Naive thymus-derived CD4-positive, alpha-beta T cell (primary cell): ENCODE measurements at regions not wholly inside any gene's neighbourhood (a gene's known extent, or its start where the extent isn't known, plus 50 kb on each side); places are given as distances from the start of the nearest gene placed in this dataset.

Experiments used
- ATAC-seq: fragments of 150-1000 bp; cut with Tn5 transposase; 2 replicates; pipeline ENCODE4 v1.10.0; 2021; ENCODE audit warnings: mild to moderate bottlenecking, moderate library complexity
- CTCF ChIA-PET: fragments of 350-600 bp; sonication (Branson Sonifier 250); formaldehyde crosslinking; loops from one replicate; lab custom pipeline; 2021; ENCODE audit warnings: antibody characterized with exemption; lab: Charles Lee
- POLR2A ChIA-PET: fragments of 350-600 bp; sonication (Branson Sonifier 250); formaldehyde crosslinking; loops from one replicate; lab custom pipeline; 2021; ENCODE audit warnings: antibody characterized with exemption, inconsistent platforms; lab: Charles Lee
- DNase-seq, 9 donors: peaks; one replicate each; pipeline versions ENCODE4 v3.0.0 to v3.0.0-alpha.2; 2020 to 2022; ENCODE audit warnings: mixed read lengths in 1 of 9
- H3K27ac ChIP-seq: one replicate; pipeline ENCODE4 v1.7.0; 2013; ENCODE audit warnings: mild to moderate bottlenecking, low read depth, low read length, moderate library complexity
- H3K27me3 ChIP-seq, 2 donors: one replicate each; pipeline ENCODE4 v1.7.0; 2013; ENCODE audit warnings: low read length in 2 of 2, mild to moderate bottlenecking in 2 of 2, moderate library complexity in 2 of 2; ENCODE audit not compliant: control insufficient read depth in 2 of 2, insufficient read depth in 2 of 2
- H3K36me3 ChIP-seq, 3 experiments: 1 replicate in 2 of 3; 2 replicates in 1 of 3; pipeline ENCODE4 v1.7.0; 2013; ENCODE audit warnings: low read length in 3 of 3, mild to moderate bottlenecking in 3 of 3, moderate library complexity in 1 of 3; ENCODE audit not compliant: insufficient read depth in 3 of 3, control insufficient read depth in 2 of 3
- H3K4me1 ChIP-seq, 2 donors: one replicate each; pipeline ENCODE4 v1.7.0; 2013; ENCODE audit warnings: low read length in 2 of 2, mild to moderate bottlenecking in 2 of 2, moderate library complexity in 1 of 2; ENCODE audit not compliant: control insufficient read depth in 2 of 2, insufficient read depth in 2 of 2
- H3K4me3 ChIP-seq: 2 replicates; pipeline ENCODE4 v1.7.0; 2013; ENCODE audit warnings: mild to moderate bottlenecking, low read length
- H3K9me3 ChIP-seq, 3 experiments: 1 replicate in 2 of 3; 2 replicates in 1 of 3; pipeline ENCODE4 v1.7.0; 2013; ENCODE audit warnings: low read length in 3 of 3; ENCODE audit not compliant: control insufficient read depth in 2 of 3
- H3K27ac Mint-ChIP-seq, 9 donors: one replicate each; pipeline ENCODE4 v1.8.0; 2020 to 2022; ENCODE audit warnings: mixed read lengths in 9 of 9, mild to moderate bottlenecking in 8 of 9, moderate library complexity in 5 of 9, inconsistent platforms in 2 of 9
- H3K27me3 Mint-ChIP-seq, 5 donors: one replicate each; pipeline ENCODE4 v1.8.0; 2021 to 2022; ENCODE audit warnings: mixed read lengths in 5 of 5, mild to moderate bottlenecking in 1 of 5
- H3K36me3 Mint-ChIP-seq, 5 donors: one replicate each; pipeline ENCODE4 v1.8.0; 2020 to 2022; ENCODE audit warnings: mixed read lengths in 5 of 5, mild to moderate bottlenecking in 3 of 5, inconsistent platforms in 1 of 5
- H3K4me1 Mint-ChIP-seq, 7 donors: one replicate each; pipeline ENCODE4 v1.8.0; 2020 to 2022; ENCODE audit warnings: mixed read lengths in 7 of 7, mild to moderate bottlenecking in 3 of 7, inconsistent platforms in 1 of 7
- H3K4me3 Mint-ChIP-seq, 10 donors: one replicate each; pipeline ENCODE4 v1.8.0; 2020 to 2022; ENCODE audit warnings: mild to moderate bottlenecking in 10 of 10, mixed read lengths in 10 of 10, moderate library complexity in 6 of 10, inconsistent platforms in 2 of 10
- H3K9me3 Mint-ChIP-seq, 11 donors: one replicate each; pipeline ENCODE4 v1.8.0; 2020 to 2022; ENCODE audit warnings: mixed read lengths in 11 of 11, mild to moderate bottlenecking in 4 of 11, inconsistent platforms in 1 of 11, moderate library complexity in 1 of 11
- intact Hi-C, 2 donors: fragments of 100-400 bp; cut with micrococcal nuclease; formaldehyde crosslinking; loops; one replicate each; pipeline ENCODE4 v1.15.1; 2023

GRCh38 chr1:219837274-219837993, 90.9 kb downstream of the SLC30A10 start:
- ChIA-PET CTCF (interaction anchor here (0.7 kb wide), 1 partner anchor 12 kb away, joined by 3 read pairs; no protein-coding TSS in a partner anchor), POLR2A (no interaction called here)
- Mint-ChIP-seq H3K4me1 (no peaks in the 10 kb centered on the region), H3K27ac (no peak overlapping the region), H3K4me3 (no peak overlapping the region), H3K9me3 (peaks cover 0 to 4% (median 0%) of the 10 kb centered on the region in 11 donors), H3K36me3 (peaks cover 0 to 3% (median 0%) of the 10 kb centered on the region in 5 donors), H3K27me3 (peaks cover 0 to 34% (median 15%) of the 10 kb centered on the region in 5 donors)
- ATAC-seq (no peak), DNase-seq (no peak)
- H3K9me3 ChIP-seq = no peaks in the 10 kb centered on the region
- H3K4me1 ChIP-seq = no peaks in the 10 kb centered on the region
- H3K27me3 ChIP-seq = no peaks in the 10 kb centered on the region
- no peaks in the 10 kb centered on the region for H3K36me3 ChIP-seq
- intact Hi-C loops = loop anchor here in 1 of 2 donors (5.0 kb wide), 1 partner anchor 895 kb away; no protein-coding TSS in a partner anchor
- H3K4me3 ChIP-seq = no peak overlapping the region
- H3K27ac ChIP-seq = no peak overlapping the region

- Histone ChIP-seq H3K4me3 (no peak overlapping the region), H3K4me1 (no peaks in the 10 kb centered on the region), H3K36me3 (no peaks in the 10 kb centered on the region), H3K27ac (no peak overlapping the region), H3K27me3 (no peaks in the 10 kb centered on the region), H3K9me3 (no peaks in the 10 kb centered on the region)
- no peaks in the 10 kb centered on the region for H3K4me1 Mint-ChIP-seq
- no peak overlapping the region for H3K4me3 Mint-ChIP-seq
- DNase-seq (no peak), ATAC-seq (no peak)
- no peak overlapping the region for H3K27ac Mint-ChIP-seq
- H3K9me3 Mint-ChIP-seq = peaks cover 0 to 6% (median 2%) of the 10 kb centered on the region in 11 donors
- peaks cover 0 to 36% (median 19%) of the 10 kb centered on the region in 5 donors for H3K27me3 Mint-ChIP-seq
- intact Hi-C loops = no loop called here
- H3K36me3 Mint-ChIP-seq = peaks cover 0 to 3% (median 0%) of the 10 kb centered on the region in 5 donors
- POLR2A ChIA-PET = no interaction called here
- CTCF ChIA-PET = no interaction called here
These were observed 93.9 kb downstream of the SLC30A10 start for GRCh38 chr1:219834314-219834917.

- Mint-ChIP-seq H3K27me3 (peaks cover 0 to 29% (median 19%) of the 10 kb centered on the region in 5 donors), H3K4me3 (no peak overlapping the region), H3K27ac (no peak overlapping the region), H3K36me3 (peaks cover 0 to 3% (median 0%) of the 10 kb centered on the region in 5 donors), H3K4me1 (no peaks in the 10 kb centered on the region), H3K9me3 (peaks cover 0 to 6% (median 0%) of the 10 kb centered on the region in 11 donors)
- H3K27me3 ChIP-seq = no peaks in the 10 kb centered on the region
- no peaks in the 10 kb centered on the region for H3K9me3 ChIP-seq
- no peaks in the 10 kb centered on the region for H3K4me1 ChIP-seq
- ATAC-seq (no peak), DNase-seq (no peak)
- CTCF ChIA-PET = no interaction called here
- no peaks in the 10 kb centered on the region for H3K36me3 ChIP-seq
- POLR2A ChIA-PET = no interaction called here
- no peak overlapping the region for H3K27ac ChIP-seq
- intact Hi-C loops = no loop called here
- no peak overlapping the region for H3K4me3 ChIP-seq
These were observed 95.0 kb downstream of the SLC30A10 start for GRCh38 chr1:219833214-219833815.

- Histone ChIP-seq H3K36me3 (no peaks in the 10 kb centered on the region), H3K4me1 (no peaks in the 10 kb centered on the region), H3K4me3 (no peak overlapping the region), H3K9me3 (no peaks in the 10 kb centered on the region), H3K27ac (no peak overlapping the region), H3K27me3 (no peaks in the 10 kb centered on the region)
- ChIA-PET CTCF (no interaction called here), POLR2A (no interaction called here)
- no peak for ATAC-seq
- H3K36me3 Mint-ChIP-seq = no peaks in the 10 kb centered on the region
- intact Hi-C loops = no loop called here
- DNase-seq = no peak
- H3K27ac Mint-ChIP-seq = no peak overlapping the region
- H3K9me3 Mint-ChIP-seq = peaks cover 0 to 6% (median 0%) of the 10 kb centered on the region in 11 donors
- no peak overlapping the region for H3K4me3 Mint-ChIP-seq
- H3K4me1 Mint-ChIP-seq = no peaks in the 10 kb centered on the region
- peaks cover 0 to 4% (median 0%) of the 10 kb centered on the region in 5 donors for H3K27me3 Mint-ChIP-seq
These were observed 102.1 kb downstream of the SLC30A10 start for GRCh38 chr1:219826290-219826689.

GRCh38 chr1:219825355-219825754, 103.0 kb downstream of the SLC30A10 start:
- H3K4me1 ChIP-seq = no peaks in the 10 kb centered on the region
- CTCF ChIA-PET = no interaction called here
- Mint-ChIP-seq H3K9me3 (peaks cover 0 to 6% (median 0%) of the 10 kb centered on the region in 11 donors), H3K4me1 (no peaks in the 10 kb centered on the region), H3K27me3 (peaks cover 0 to 3% (median 0%) of the 10 kb centered on the region in 5 donors), H3K27ac (no peak overlapping the region), H3K36me3 (no peaks in the 10 kb centered on the region), H3K4me3 (no peak overlapping the region)
- H3K4me3 ChIP-seq = no peak overlapping the region
- intact Hi-C loops = no loop called here
- no peaks in the 10 kb centered on the region for H3K27me3 ChIP-seq
- DNase-seq (no peak), ATAC-seq (no peak)
- no peaks in the 10 kb centered on the region for H3K9me3 ChIP-seq
- POLR2A ChIA-PET = no interaction called here
- H3K27ac ChIP-seq = no peak overlapping the region
- H3K36me3 ChIP-seq = no peaks in the 10 kb centered on the region

- H3K27ac ChIP-seq = no peak overlapping the region
- Mint-ChIP-seq H3K4me1 (no peaks in the 10 kb centered on the region), H3K27ac (no peak overlapping the region), H3K9me3 (peaks cover 0 to 2% (median 0%) of the 10 kb centered on the region in 11 donors), H3K36me3 (no peaks in the 10 kb centered on the region), H3K27me3 (peaks cover 0 to 6% (median 0%) of the 10 kb centered on the region in 5 donors), H3K4me3 (no peak overlapping the region)
- H3K27me3 ChIP-seq = no peaks in the 10 kb centered on the region
- no peak overlapping the region for H3K4me3 ChIP-seq
- intact Hi-C loops = no loop called here
- H3K36me3 ChIP-seq = no peaks in the 10 kb centered on the region
- no peaks in the 10 kb centered on the region for H3K9me3 ChIP-seq
- no peaks in the 10 kb centered on the region for H3K4me1 ChIP-seq
- ChIA-PET CTCF (no interaction called here), POLR2A (no interaction called here)
- ATAC-seq = no peak
- no peak for DNase-seq
These were observed 104.0 kb downstream of the SLC30A10 start for GRCh38 chr1:219824338-219824737.
